ENCODE measurements at regions not wholly inside any gene's neighbourhood (a gene's known extent, or its start where the extent isn't known, plus 50 kb on each side); places are given as distances from the start of the nearest gene placed in this dataset.

DNA sequence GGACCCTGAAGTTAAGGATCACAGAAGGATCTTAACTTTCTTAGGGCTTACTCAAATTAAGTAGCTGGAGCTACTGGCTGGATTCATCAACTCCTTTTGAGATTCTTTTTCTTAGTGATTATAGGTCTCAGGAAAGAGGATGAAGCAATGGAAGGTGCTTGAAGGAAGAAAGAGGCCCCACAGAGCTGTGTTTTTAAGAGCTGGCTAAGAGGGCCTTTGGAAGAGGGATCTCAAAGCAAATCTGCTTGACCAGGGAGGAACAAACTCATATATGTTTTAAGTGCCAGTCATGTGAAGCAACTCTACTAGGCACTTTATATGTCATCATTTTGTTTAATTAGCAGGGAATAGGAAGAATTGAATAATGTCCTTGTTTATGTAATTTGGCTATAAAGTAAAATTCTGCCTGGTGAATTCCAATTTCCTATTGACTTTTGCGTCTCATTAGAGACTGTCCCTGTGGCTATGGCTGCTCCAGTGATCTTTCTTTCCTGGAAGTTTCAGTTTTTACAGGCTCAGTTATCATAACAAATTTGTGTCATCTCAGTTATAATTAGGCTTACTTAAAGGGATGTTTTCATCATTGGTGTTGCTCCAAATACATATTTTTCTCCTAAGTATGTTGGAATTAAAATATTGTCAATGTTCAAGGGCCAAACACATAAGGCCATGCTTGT lies 222.8 kb upstream of the CITED2 start:
- H2BK120ac ChIP-seq (ENCODE audit: low read depth, low read length): no peak overlapping the region
- H3K9ac ChIP-seq (ENCODE audit: low read length): peak overlapping the region; percentile 82
- peak overlapping the region in 1 of 2 experiments; percentile 77 for H3K18ac ChIP-seq (ENCODE audit: low read depth in 1 of 2, low read length in 2 of 2)
- H3K27ac ChIP-seq (ENCODE audit: low read length, poor library complexity, severe bottlenecking): peak overlapping the region; percentile 68
- WGBS: 100% methylated on average over 1 of the region's 1 CpG
- peak overlapping the region in 1 of 2 experiments; percentile 80 for H3K4ac ChIP-seq (ENCODE audit: low read depth in 1 of 2, low read length in 2 of 2)
- no peak overlapping the region for H2BK12ac ChIP-seq (ENCODE audit: low read length in 2 of 2)
- no peak for DNase-seq
- H4K91ac ChIP-seq (ENCODE audit: low read length): no peak overlapping the region
- H3K4me2 ChIP-seq (ENCODE audit: low read length, poor library complexity, severe bottlenecking): no peak overlapping the region
- H3K9me3 ChIP-seq (ENCODE audit: control insufficient read depth, low read length): no peaks in the 10 kb centered on the region
- H3K14ac ChIP-seq (ENCODE audit: low read length in 2 of 2): no peak overlapping the region
- H3K27me3 ChIP-seq (ENCODE audit: control insufficient read depth in 1 of 2, insufficient read depth in 1 of 2, low read length in 2 of 2): no peaks in the 10 kb centered on the region
- no peak overlapping the region for H4K8ac ChIP-seq (ENCODE audit: low read length)
- peak overlapping the region; percentile 63 for H2AK5ac ChIP-seq (ENCODE audit: low read length, severe bottlenecking)
- no peaks in the 10 kb centered on the region for H3K79me1 ChIP-seq (replicated peaks; ENCODE audit: low read length, poor library complexity, severe bottlenecking)
- H2AFZ ChIP-seq (ENCODE audit: low read depth, low read length): no peak overlapping the region
- no peak overlapping the region for H2BK15ac ChIP-seq (ENCODE audit: low read depth, poor library complexity, severe bottlenecking)
- no peak overlapping the region for H2BK5ac ChIP-seq (ENCODE audit: low read depth, low read length, poor library complexity, severe bottlenecking)
- no peak overlapping the region for H3K23ac ChIP-seq (ENCODE audit: low read length in 2 of 2)
- H3K4me3 ChIP-seq (ENCODE audit: insufficient read depth in 1 of 2, low read depth in 1 of 2, low read length in 2 of 2): peak overlapping the region in 1 of 2 experiments; percentile 40
- H3K4me1 ChIP-seq (ENCODE audit: control insufficient read depth, insufficient read depth, low read depth, low read length): peaks cover 5% of the 10 kb centered on the region
- no peaks in the 10 kb centered on the region for H3K36me3 ChIP-seq (ENCODE audit: control insufficient read depth in 1 of 2, insufficient read depth in 2 of 2, low read depth in 1 of 2, low read length in 2 of 2)

DNA sequence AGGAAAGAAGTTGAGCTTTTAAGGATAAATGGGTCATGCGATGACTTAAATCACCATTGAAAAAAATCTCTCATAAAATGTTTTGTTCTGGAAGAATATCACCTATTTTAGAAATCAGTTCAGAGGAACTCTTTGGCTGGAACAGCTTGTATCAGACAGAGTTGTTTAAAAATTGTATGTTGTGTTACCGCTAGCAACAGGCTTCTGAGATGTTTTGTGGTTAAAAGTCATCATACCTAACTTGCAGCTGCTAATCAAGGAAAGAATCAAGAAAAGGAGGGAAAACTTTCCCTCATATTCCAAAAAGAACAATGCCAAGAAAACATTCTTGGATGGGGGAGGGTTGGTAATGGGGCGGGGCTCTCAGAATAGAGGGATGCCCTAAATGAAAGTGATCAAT lies 220.7 kb upstream of the CITED2 start:
- no peak overlapping the region for H3K9ac ChIP-seq (ENCODE audit: low read length)
- WGBS: 90% methylated on average over 2 of the region's 3 CpGs
- H3K36me3 ChIP-seq (ENCODE audit: control insufficient read depth in 1 of 2, insufficient read depth in 2 of 2, low read depth in 1 of 2, low read length in 2 of 2): no peaks in the 10 kb centered on the region
- no peak overlapping the region for H2BK120ac ChIP-seq (ENCODE audit: low read depth, low read length)
- H2AK5ac ChIP-seq (ENCODE audit: low read length, severe bottlenecking): no peak overlapping the region
- H3K14ac ChIP-seq (ENCODE audit: low read length in 2 of 2): no peak overlapping the region
- H3K27ac ChIP-seq (ENCODE audit: low read length, poor library complexity, severe bottlenecking): no peak overlapping the region
- H3K9me3 ChIP-seq (ENCODE audit: control insufficient read depth, low read length): no peaks in the 10 kb centered on the region
- no peak overlapping the region for H3K4me3 ChIP-seq (ENCODE audit: insufficient read depth in 1 of 2, low read depth in 1 of 2, low read length in 2 of 2)
- no peak overlapping the region for H2BK5ac ChIP-seq (ENCODE audit: low read depth, low read length, poor library complexity, severe bottlenecking)
- no peak overlapping the region for H3K4me2 ChIP-seq (ENCODE audit: low read length, poor library complexity, severe bottlenecking)
- H2AFZ ChIP-seq (ENCODE audit: low read depth, low read length): no peak overlapping the region
- H3K4me1 ChIP-seq (ENCODE audit: control insufficient read depth, insufficient read depth, low read depth, low read length): peaks cover 5% of the 10 kb centered on the region
- no peak overlapping the region for H3K18ac ChIP-seq (ENCODE audit: low read depth in 1 of 2, low read length in 2 of 2)
- DNase-seq: peak; percentile 75
- no peak overlapping the region for H3K23ac ChIP-seq (ENCODE audit: low read length in 2 of 2)
- H4K8ac ChIP-seq (ENCODE audit: low read length): no peak overlapping the region
- H3K27me3 ChIP-seq (ENCODE audit: control insufficient read depth in 1 of 2, insufficient read depth in 1 of 2, low read length in 2 of 2): no peaks in the 10 kb centered on the region
- no peak overlapping the region for H2BK12ac ChIP-seq (ENCODE audit: low read length in 2 of 2)
- no peak overlapping the region for H3K4ac ChIP-seq (ENCODE audit: low read depth in 1 of 2, low read length in 2 of 2)
- H2BK15ac ChIP-seq (ENCODE audit: low read depth, poor library complexity, severe bottlenecking): no peak overlapping the region
- H4K91ac ChIP-seq (ENCODE audit: low read length): no peak overlapping the region
- no peaks in the 10 kb centered on the region for H3K79me1 ChIP-seq (replicated peaks; ENCODE audit: low read length, poor library complexity, severe bottlenecking)

DNA sequence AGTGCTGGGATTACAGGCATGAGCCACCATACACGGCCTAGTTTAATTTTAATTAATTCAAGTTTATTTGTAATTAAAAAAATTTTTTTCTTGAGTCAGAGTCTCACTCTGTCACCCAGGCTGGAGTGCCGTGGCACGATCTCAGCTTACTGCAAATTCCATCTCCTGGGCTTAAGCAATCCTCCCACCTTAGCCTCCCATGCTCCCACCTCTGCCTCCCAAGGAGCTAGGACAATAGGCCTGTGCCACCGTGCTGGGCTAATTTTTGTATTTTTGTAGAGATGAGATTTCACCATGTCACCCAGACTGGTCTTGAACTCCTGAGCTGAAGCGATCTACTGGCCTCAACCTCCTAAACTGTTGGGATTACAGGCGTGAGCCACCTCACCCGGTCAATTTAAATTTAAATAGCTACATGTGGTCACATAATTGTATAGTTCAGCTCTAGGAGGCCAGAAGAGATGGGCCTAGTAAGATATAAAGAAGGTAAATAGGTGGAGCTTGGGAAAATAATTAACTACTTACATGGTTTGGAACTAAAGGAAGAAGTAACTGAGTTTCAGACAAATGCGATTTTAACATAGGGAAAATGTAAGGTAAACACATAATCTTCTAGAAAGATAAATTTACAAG lies 220.0 kb upstream of the CITED2 start:
- H3K18ac ChIP-seq (ENCODE audit: low read depth in 1 of 2, low read length in 2 of 2): no peak overlapping the region
- no peaks in the 10 kb centered on the region for H3K9me3 ChIP-seq (ENCODE audit: control insufficient read depth, low read length)
- H4K91ac ChIP-seq (ENCODE audit: low read length): no peak overlapping the region
- H3K36me3 ChIP-seq (ENCODE audit: control insufficient read depth in 1 of 2, insufficient read depth in 2 of 2, low read depth in 1 of 2, low read length in 2 of 2): no peaks in the 10 kb centered on the region
- H2AFZ ChIP-seq (ENCODE audit: low read depth, low read length): no peak overlapping the region
- no peak overlapping the region for H3K14ac ChIP-seq (ENCODE audit: low read length in 2 of 2)
- H4K8ac ChIP-seq (ENCODE audit: low read length): no peak overlapping the region
- H2BK12ac ChIP-seq (ENCODE audit: low read length in 2 of 2): peak overlapping the region; percentile 34 to 51
- no peak overlapping the region for H3K4me2 ChIP-seq (ENCODE audit: low read length, poor library complexity, severe bottlenecking)
- peak overlapping the region; percentile 25 for H2AK5ac ChIP-seq (ENCODE audit: low read length, severe bottlenecking)
- H3K4ac ChIP-seq (ENCODE audit: low read depth in 1 of 2, low read length in 2 of 2): no peak overlapping the region
- no peak overlapping the region for H3K23ac ChIP-seq (ENCODE audit: low read length in 2 of 2)
- DNase-seq: no peak
- no peaks in the 10 kb centered on the region for H3K27me3 ChIP-seq (ENCODE audit: control insufficient read depth in 1 of 2, insufficient read depth in 1 of 2, low read length in 2 of 2)
- H3K79me1 ChIP-seq (replicated peaks; ENCODE audit: low read length, poor library complexity, severe bottlenecking): no peaks in the 10 kb centered on the region
- peaks cover 5% of the 10 kb centered on the region for H3K4me1 ChIP-seq (ENCODE audit: control insufficient read depth, insufficient read depth, low read depth, low read length)
- 98% methylated on average over 6 of the region's 8 CpGs for WGBS
- H3K9ac ChIP-seq (ENCODE audit: low read length): no peak overlapping the region
- H2BK120ac ChIP-seq (ENCODE audit: low read depth, low read length): no peak overlapping the region
- H2BK15ac ChIP-seq (ENCODE audit: low read depth, poor library complexity, severe bottlenecking): no peak overlapping the region
- no peak overlapping the region for H3K27ac ChIP-seq (ENCODE audit: low read length, poor library complexity, severe bottlenecking)
- H3K4me3 ChIP-seq (ENCODE audit: insufficient read depth in 1 of 2, low read depth in 1 of 2, low read length in 2 of 2): no peak overlapping the region
- H2BK5ac ChIP-seq (ENCODE audit: low read depth, low read length, poor library complexity, severe bottlenecking): no peak overlapping the region

DNA sequence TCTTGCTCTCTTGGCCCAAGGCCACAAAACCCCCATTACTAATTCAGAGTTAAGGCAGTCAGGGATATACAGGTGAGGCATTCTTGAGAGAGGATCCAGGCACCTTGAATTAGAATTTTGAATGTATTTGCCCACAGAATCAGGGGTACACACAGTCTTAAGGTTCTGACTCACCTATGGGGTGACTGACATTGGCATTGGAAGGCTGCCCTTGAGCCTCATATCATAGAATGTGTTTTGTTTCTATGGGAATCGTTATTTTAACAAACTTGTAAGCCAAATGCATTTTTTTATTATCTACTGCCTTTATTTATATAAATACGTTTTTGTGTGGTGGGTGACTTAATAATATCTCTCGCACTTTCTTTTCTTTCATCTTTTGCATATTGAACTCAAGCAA lies 218.6 kb upstream of the CITED2 start:
- H3K9ac ChIP-seq (ENCODE audit: low read length): no peak overlapping the region
- no peaks in the 10 kb centered on the region for H3K9me3 ChIP-seq (ENCODE audit: control insufficient read depth, low read length)
- H2BK12ac ChIP-seq (ENCODE audit: low read length in 2 of 2): peak overlapping the region in 1 of 2 experiments; percentile 23
- H3K36me3 ChIP-seq (ENCODE audit: control insufficient read depth in 1 of 2, insufficient read depth in 2 of 2, low read depth in 1 of 2, low read length in 2 of 2): no peaks in the 10 kb centered on the region
- no peak overlapping the region for H3K4ac ChIP-seq (ENCODE audit: low read depth in 1 of 2, low read length in 2 of 2)
- H2AFZ ChIP-seq (ENCODE audit: low read depth, low read length): no peak overlapping the region
- DNase-seq: no peak
- no peak overlapping the region for H3K27ac ChIP-seq (ENCODE audit: low read length, poor library complexity, severe bottlenecking)
- peak overlapping the region; percentile 62 for H2AK5ac ChIP-seq (ENCODE audit: low read length, severe bottlenecking)
- H3K14ac ChIP-seq (ENCODE audit: low read length in 2 of 2): no peak overlapping the region
- H2BK120ac ChIP-seq (ENCODE audit: low read depth, low read length): peak overlapping the region; percentile 12
- no peaks in the 10 kb centered on the region for H3K27me3 ChIP-seq (ENCODE audit: control insufficient read depth in 1 of 2, insufficient read depth in 1 of 2, low read length in 2 of 2)
- H4K91ac ChIP-seq (ENCODE audit: low read length): peak overlapping the region; percentile 60
- H3K23ac ChIP-seq (ENCODE audit: low read length in 2 of 2): no peak overlapping the region
- no peak overlapping the region for H3K4me2 ChIP-seq (ENCODE audit: low read length, poor library complexity, severe bottlenecking)
- no peak overlapping the region for H4K8ac ChIP-seq (ENCODE audit: low read length)
- WGBS: no CpG with 5 or more reads among the region's 3 CpGs
- H3K18ac ChIP-seq (ENCODE audit: low read depth in 1 of 2, low read length in 2 of 2): peak overlapping the region in 1 of 2 experiments; percentile 37
- no peak overlapping the region for H2BK5ac ChIP-seq (ENCODE audit: low read depth, low read length, poor library complexity, severe bottlenecking)
- H3K79me1 ChIP-seq (replicated peaks; ENCODE audit: low read length, poor library complexity, severe bottlenecking): no peaks in the 10 kb centered on the region
- peaks cover 5% of the 10 kb centered on the region for H3K4me1 ChIP-seq (ENCODE audit: control insufficient read depth, insufficient read depth, low read depth, low read length)
- no peak overlapping the region for H3K4me3 ChIP-seq (ENCODE audit: insufficient read depth in 1 of 2, low read depth in 1 of 2, low read length in 2 of 2)
- H2BK15ac ChIP-seq (ENCODE audit: low read depth, poor library complexity, severe bottlenecking): no peak overlapping the region
